ENCODE measurements at regions not wholly inside any gene's neighbourhood (a gene's known extent, or its start where the extent isn't known, plus 50 kb on each side); places are given as distances from the start of the nearest gene placed in this dataset.

DNA sequence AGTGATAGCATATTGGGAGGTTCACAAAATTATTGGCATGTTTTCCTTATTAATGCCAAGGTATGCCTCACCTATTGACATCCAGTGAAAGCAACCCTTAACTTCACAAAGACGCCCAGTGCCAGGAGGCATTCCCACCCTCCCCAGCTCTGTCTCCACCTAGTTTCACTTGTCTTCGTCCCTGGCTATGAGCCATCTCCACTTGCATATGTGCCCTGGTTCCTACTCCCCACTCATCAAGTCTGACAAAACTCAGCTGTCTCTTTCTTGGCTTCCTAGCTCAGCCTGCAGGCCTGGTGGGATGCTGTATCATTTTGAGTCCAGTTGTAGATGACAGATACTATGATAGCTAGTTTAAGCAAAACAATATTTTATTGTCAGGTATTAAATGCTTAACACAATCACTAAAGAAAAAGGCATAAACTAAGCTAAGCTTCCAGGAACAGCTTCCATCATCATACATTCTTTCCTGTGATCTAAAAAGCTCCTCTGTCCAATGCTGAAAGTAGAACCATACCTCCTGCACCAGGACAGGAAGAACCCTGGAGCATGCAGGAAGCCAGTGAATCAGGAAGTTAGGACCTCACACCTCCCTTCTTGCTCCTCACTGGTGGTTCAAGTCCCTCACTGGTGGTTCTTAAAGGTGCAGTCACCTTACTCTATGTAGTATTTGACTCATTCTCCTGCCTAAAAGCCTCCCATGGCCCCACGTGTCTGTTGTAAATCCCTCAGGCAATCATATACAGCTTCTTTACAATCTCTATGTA, 410.3 kb upstream of the RASGEF1B start:
- H2AFZ ChIP-seq (ENCODE audit: control insufficient read depth, low read length) = no peak overlapping the region
- no peak overlapping the region for H3K4me3 ChIP-seq (ENCODE audit: control insufficient read depth in 2 of 3, extremely low read depth in 1 of 3, insufficient read depth in 2 of 3, low read depth in 1 of 3, low read length in 3 of 3)
- FAIRE-seq (no peak), DNase-seq (ENCODE audit: low read depth, low spot score) (no peak)
- no peaks in the 10 kb centered on the region for H4K20me1 ChIP-seq (ENCODE audit: control insufficient read depth, extremely low read depth, insufficient read depth, low read length)
- dilution Hi-C loops (cut with MboI; ENCODE audit: extremely low pct_ligation_motif_present, low sequenced_read_pairs) = no loop called here
- no peaks in the 10 kb centered on the region for H3K9me1 ChIP-seq (ENCODE audit: control insufficient read depth, extremely low read depth, insufficient read depth, low read length)
- H3K79me2 ChIP-seq (ENCODE audit: control insufficient read depth, insufficient read depth, low read length) = no peaks in the 10 kb centered on the region
- no peak overlapping the region for H3K4me2 ChIP-seq (ENCODE audit: control insufficient read depth, extremely low read depth, insufficient read depth, low read depth, low read length)
- H3K9me3 ChIP-seq (ENCODE audit: control insufficient read depth, low read depth, low read length) = no peaks in the 10 kb centered on the region
- no peak for TF ChIP-seq EZH2 (IDR thresholded peaks at IDR 0.05; ENCODE audit: low read length)
- TF ChIP-seq, protein P1, sequence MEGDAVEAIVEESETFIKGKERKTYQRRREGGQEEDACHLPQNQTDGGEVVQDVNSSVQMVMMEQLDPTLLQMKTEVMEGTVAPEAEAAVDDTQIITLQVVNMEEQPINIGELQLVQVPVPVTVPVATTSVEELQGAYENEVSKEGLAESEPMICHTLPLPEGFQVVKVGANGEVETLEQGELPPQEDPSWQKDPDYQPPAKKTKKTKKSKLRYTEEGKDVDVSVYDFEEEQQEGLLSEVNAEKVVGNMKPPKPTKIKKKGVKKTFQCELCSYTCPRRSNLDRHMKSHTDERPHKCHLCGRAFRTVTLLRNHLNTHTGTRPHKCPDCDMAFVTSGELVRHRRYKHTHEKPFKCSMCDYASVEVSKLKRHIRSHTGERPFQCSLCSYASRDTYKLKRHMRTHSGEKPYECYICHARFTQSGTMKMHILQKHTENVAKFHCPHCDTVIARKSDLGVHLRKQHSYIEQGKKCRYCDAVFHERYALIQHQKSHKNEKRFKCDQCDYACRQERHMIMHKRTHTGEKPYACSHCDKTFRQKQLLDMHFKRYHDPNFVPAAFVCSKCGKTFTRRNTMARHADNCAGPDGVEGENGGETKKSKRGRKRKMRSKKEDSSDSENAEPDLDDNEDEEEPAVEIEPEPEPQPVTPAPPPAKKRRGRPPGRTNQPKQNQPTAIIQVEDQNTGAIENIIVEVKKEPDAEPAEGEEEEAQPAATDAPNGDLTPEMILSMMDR (optimal IDR thresholded peaks at IDR 0.05 in 1 of 3, IDR thresholded peaks at IDR 0.05 in 1 of 3, conservative IDR thresholded peaks at IDR 0.05 in 1 of 3; ENCODE audit: extremely low read depth in 1 of 3, insufficient read depth in 2 of 3, low read length in 3 of 3) = no peak
- no peak overlapping the region for H3K27ac ChIP-seq (ENCODE audit: control insufficient read depth, insufficient read depth, low read length)
- H3K36me3 ChIP-seq (ENCODE audit: control insufficient read depth in 2 of 2, extremely low read depth in 1 of 2, insufficient read depth in 2 of 2, low read length in 2 of 2) = no peaks in the 10 kb centered on the region
- H3K4me1 ChIP-seq (ENCODE audit: control insufficient read depth, extremely low read depth, insufficient read depth, low read length) = no peaks in the 10 kb centered on the region
- no peaks in the 10 kb centered on the region for H3K27me3 ChIP-seq (ENCODE audit: control insufficient read depth, extremely low read depth, insufficient read depth, low read length)
- no peak overlapping the region for H3K9ac ChIP-seq (ENCODE audit: control insufficient read depth, extremely low read depth, insufficient read depth, low read length)

DNA sequence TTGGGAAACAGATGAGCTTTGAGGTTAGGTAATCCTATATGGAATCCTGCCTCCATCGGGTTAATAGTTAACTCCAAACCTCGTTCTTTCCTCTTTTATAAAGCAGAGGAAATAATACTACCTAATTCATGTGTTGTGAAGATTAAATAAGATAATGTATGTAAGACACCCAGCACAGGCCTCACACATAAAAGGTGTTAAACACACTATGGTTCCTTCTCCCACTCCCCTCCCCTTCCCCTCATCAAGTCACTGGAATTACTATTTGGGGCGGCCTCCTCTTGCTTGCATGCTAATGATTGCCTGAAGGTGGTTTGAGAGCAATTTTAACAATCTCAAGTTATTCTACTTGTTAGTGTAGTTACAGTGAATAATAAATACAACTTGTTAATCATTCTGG, 404.4 kb upstream of the RASGEF1B start:
- Histone ChIP-seq H3K9ac (ENCODE audit: control insufficient read depth, extremely low read depth, insufficient read depth, low read length) (no peak overlapping the region), H3K4me1 (ENCODE audit: control insufficient read depth, extremely low read depth, insufficient read depth, low read length) (no peaks in the 10 kb centered on the region), H4K20me1 (ENCODE audit: control insufficient read depth, extremely low read depth, insufficient read depth, low read length) (no peaks in the 10 kb centered on the region), H3K9me3 (ENCODE audit: control insufficient read depth, low read depth, low read length) (no peaks in the 10 kb centered on the region), H3K36me3 (ENCODE audit: control insufficient read depth in 2 of 2, extremely low read depth in 1 of 2, insufficient read depth in 2 of 2, low read length in 2 of 2) (no peaks in the 10 kb centered on the region), H3K79me2 (ENCODE audit: control insufficient read depth, insufficient read depth, low read length) (no peaks in the 10 kb centered on the region), H3K27me3 (ENCODE audit: control insufficient read depth, extremely low read depth, insufficient read depth, low read length) (no peaks in the 10 kb centered on the region), H3K4me2 (ENCODE audit: control insufficient read depth, extremely low read depth, insufficient read depth, low read depth, low read length) (no peak overlapping the region), H3K9me1 (ENCODE audit: control insufficient read depth, extremely low read depth, insufficient read depth, low read length) (no peaks in the 10 kb centered on the region), H2AFZ (ENCODE audit: control insufficient read depth, low read length) (no peak overlapping the region), H3K4me3 (ENCODE audit: control insufficient read depth in 2 of 3, extremely low read depth in 1 of 3, insufficient read depth in 2 of 3, low read depth in 1 of 3, low read length in 3 of 3) (no peak overlapping the region), H3K27ac (ENCODE audit: control insufficient read depth, insufficient read depth, low read length) (no peak overlapping the region)
- FAIRE-seq (no peak), DNase-seq (ENCODE audit: low read depth, low spot score) (no peak)
- TF ChIP-seq, protein P1 (optimal IDR thresholded peaks at IDR 0.05 in 1 of 3, IDR thresholded peaks at IDR 0.05 in 1 of 3, conservative IDR thresholded peaks at IDR 0.05 in 1 of 3; ENCODE audit: extremely low read depth in 1 of 3, insufficient read depth in 2 of 3, low read length in 3 of 3) = no peak
- dilution Hi-C loops (cut with MboI; ENCODE audit: extremely low pct_ligation_motif_present, low sequenced_read_pairs) = no loop called here

All from keratinocyte (primary cell).